Natural killer cell treated with Interleukin-12 subunit alpha and Interleukin-12 subunit beta and Interleukin-15 and Interleukin-18, amount 100 ng/mL, for 72 hours (primary cell): ENCODE measurements at regions not wholly inside any gene's neighbourhood (a gene's known extent, or its start where the extent isn't known, plus 50 kb on each side); places are given as distances from the start of the nearest gene placed in this dataset.

ENCODE experiments used
- ATAC-seq, 2 donors: fragments of 150-1000 bp; cut with Tn5 transposase in 1 of 2; sonication (Bioruptor Pico), chemical (Tn5 transposase) in 1 of 2; 2 replicates each; pipeline ENCODE4 v1.10.0; 2021
- DNase-seq: peaks from one replicate; pipeline ENCODE4 v3.0.0; 2022; ENCODE audit warnings: low spot score
- H3K27ac Mint-ChIP-seq, 2 donors: 1 replicate in 1 of 2; 2 replicates in 1 of 2; pipeline ENCODE4 v1.8.0; 2022; ENCODE audit warnings: mixed read lengths in 2 of 2, mild to moderate bottlenecking in 1 of 2, moderate library complexity in 1 of 2
- H3K27me3 Mint-ChIP-seq, 2 donors: 1 replicate in 1 of 2; 2 replicates in 1 of 2; pipeline ENCODE4 v1.8.0; 2022; ENCODE audit warnings: mixed read lengths in 2 of 2
- H3K36me3 Mint-ChIP-seq: one replicate; pipeline ENCODE4 v1.8.0; 2022; ENCODE audit warnings: mixed read lengths
- H3K4me1 Mint-ChIP-seq, 2 donors: 1 replicate in 1 of 2; 2 replicates in 1 of 2; pipeline ENCODE4 v1.8.0; 2022; ENCODE audit warnings: low read depth in 2 of 2, mixed read lengths in 2 of 2, mild to moderate bottlenecking in 1 of 2
- H3K4me3 Mint-ChIP-seq: one replicate; pipeline ENCODE4 v1.8.0; 2022; ENCODE audit warnings: mixed read lengths
- H3K9me3 Mint-ChIP-seq: 2 replicates; pipeline ENCODE4 v1.8.0; 2022; ENCODE audit warnings: mixed read lengths

GRCh38 chr2:220159738-220160137, 532.3 kb downstream of the SLC4A3 start:
- Mint-ChIP-seq H3K9me3 (peaks cover 7% of the 10 kb centered on the region), H3K4me3 (no peak overlapping the region), H3K4me1 (no peaks in the 10 kb centered on the region), H3K27me3 (no peaks in the 10 kb centered on the region), H3K27ac (no peak overlapping the region), H3K36me3 (no peaks in the 10 kb centered on the region)
- ATAC-seq, result no peak
- DNase-seq, result no peak

- DNase-seq (no peak), ATAC-seq (no peak)
- Mint-ChIP-seq H3K27me3 (no peaks in the 10 kb centered on the region), H3K4me3 (no peak overlapping the region), H3K4me1 (no peaks in the 10 kb centered on the region), H3K27ac (no peak overlapping the region), H3K36me3 (no peaks in the 10 kb centered on the region), H3K9me3 (peaks cover 7% of the 10 kb centered on the region)
Measured at GRCh38 chr2:220162320-220162719, 534.9 kb downstream of the SLC4A3 start.

GRCh38 chr2:220163486-220163885, 536.1 kb downstream of the SLC4A3 start:
- Mint-ChIP-seq H3K4me1 (no peaks in the 10 kb centered on the region), H3K36me3 (no peaks in the 10 kb centered on the region), H3K27me3 (no peaks in the 10 kb centered on the region), H3K9me3 (peaks cover 5% of the 10 kb centered on the region), H3K27ac (no peak overlapping the region), H3K4me3 (no peak overlapping the region)
- DNase-seq (no peak), ATAC-seq (no peak)

- H3K9me3 Mint-ChIP-seq, result peaks cover 2% of the 10 kb centered on the region
- no peaks in the 10 kb centered on the region for H3K4me1 Mint-ChIP-seq
- DNase-seq, result no peak
- H3K27me3 Mint-ChIP-seq, result no peaks in the 10 kb centered on the region
- H3K4me3 Mint-ChIP-seq, result no peak overlapping the region
- H3K27ac Mint-ChIP-seq, result no peak overlapping the region
- ATAC-seq, result no peak
- no peaks in the 10 kb centered on the region for H3K36me3 Mint-ChIP-seq
Measured at GRCh38 chr2:220165401-220165800, 538.0 kb downstream of the SLC4A3 start.

GRCh38 chr2:220166616-220167015, 539.2 kb downstream of the SLC4A3 start:
- Mint-ChIP-seq H3K27ac (no peak overlapping the region), H3K9me3 (peaks cover 2% of the 10 kb centered on the region), H3K36me3 (no peaks in the 10 kb centered on the region), H3K4me3 (no peak overlapping the region), H3K4me1 (no peaks in the 10 kb centered on the region), H3K27me3 (no peaks in the 10 kb centered on the region)
- DNase-seq (no peak), ATAC-seq (no peak)

- no peaks in the 10 kb centered on the region for H3K4me1 Mint-ChIP-seq
- H3K27me3 Mint-ChIP-seq, result no peaks in the 10 kb centered on the region
- H3K4me3 Mint-ChIP-seq, result no peak overlapping the region
- no peaks in the 10 kb centered on the region for H3K36me3 Mint-ChIP-seq
- no peak for DNase-seq
- no peak for ATAC-seq
- H3K27ac Mint-ChIP-seq, result no peak overlapping the region
- peaks cover 2% of the 10 kb centered on the region for H3K9me3 Mint-ChIP-seq
Measured at GRCh38 chr2:220167956-220168355, 540.5 kb downstream of the SLC4A3 start.

- peaks cover 2% of the 10 kb centered on the region for H3K9me3 Mint-ChIP-seq
- no peak overlapping the region for H3K27ac Mint-ChIP-seq
- no peak for ATAC-seq
- H3K4me3 Mint-ChIP-seq, result no peak overlapping the region
- H3K36me3 Mint-ChIP-seq, result no peaks in the 10 kb centered on the region
- H3K4me1 Mint-ChIP-seq, result no peaks in the 10 kb centered on the region
- H3K27me3 Mint-ChIP-seq, result no peaks in the 10 kb centered on the region
- DNase-seq, result no peak
Measured at GRCh38 chr2:220168891-220169546, 541.6 kb downstream of the SLC4A3 start.

- ATAC-seq, result no peak
- no peak overlapping the region for H3K27ac Mint-ChIP-seq
- H3K9me3 Mint-ChIP-seq, result peaks cover 3% of the 10 kb centered on the region
- no peaks in the 10 kb centered on the region for H3K36me3 Mint-ChIP-seq
- no peak overlapping the region for H3K4me3 Mint-ChIP-seq
- no peaks in the 10 kb centered on the region for H3K4me1 Mint-ChIP-seq
- DNase-seq, result no peak
- H3K27me3 Mint-ChIP-seq, result no peaks in the 10 kb centered on the region
Measured at GRCh38 chr2:220174826-220175225, 547.4 kb downstream of the SLC4A3 start.

GRCh38 chr2:220175967-220176366, 548.5 kb downstream of the SLC4A3 start:
- ATAC-seq, result no peak
- Mint-ChIP-seq H3K4me1 (no peaks in the 10 kb centered on the region), H3K36me3 (no peaks in the 10 kb centered on the region), H3K4me3 (no peak overlapping the region), H3K27me3 (no peaks in the 10 kb centered on the region), H3K9me3 (peaks cover 3% of the 10 kb centered on the region), H3K27ac (no peak overlapping the region)
- no peak for DNase-seq

DNA sequence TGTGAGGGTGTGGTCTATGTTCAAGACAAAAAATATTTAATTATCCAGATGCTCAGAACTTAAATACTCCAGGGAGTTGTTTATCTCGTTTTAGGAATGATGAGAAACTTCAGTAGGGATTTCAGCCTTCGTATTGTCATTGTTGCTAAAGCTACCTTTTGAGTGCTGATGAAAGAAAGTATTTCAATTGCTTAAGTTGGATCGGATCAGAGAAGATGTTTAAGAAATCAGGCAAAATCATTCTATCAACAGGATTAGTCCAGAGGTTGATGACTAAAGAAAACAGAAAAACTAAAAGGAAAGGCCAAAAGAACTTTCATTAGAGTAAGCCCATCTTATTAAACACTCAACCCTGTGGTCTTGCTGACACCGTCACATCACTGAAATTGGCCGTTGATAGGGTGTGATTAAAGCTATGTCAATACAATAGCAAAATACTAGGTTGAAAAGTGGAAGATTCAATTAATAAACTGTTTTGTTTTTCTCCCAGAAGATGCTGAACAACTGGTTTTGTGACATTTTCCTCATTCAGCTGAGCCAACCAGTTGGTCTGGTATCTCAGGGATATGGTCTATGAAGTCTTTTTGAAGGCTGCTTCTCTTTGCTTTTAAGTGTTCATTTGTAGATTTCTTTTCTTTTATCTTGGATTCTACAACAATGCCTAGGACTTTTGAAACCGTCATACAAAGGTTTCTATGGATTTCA, 551.7 kb downstream of the SLC4A3 start:
- ATAC-seq, result no peak
- Mint-ChIP-seq H3K36me3 (no peaks in the 10 kb centered on the region), H3K27me3 (no peaks in the 10 kb centered on the region), H3K4me1 (no peaks in the 10 kb centered on the region), H3K27ac (no peak overlapping the region), H3K9me3 (peaks cover 7% of the 10 kb centered on the region), H3K4me3 (no peak overlapping the region)
- DNase-seq, result no peak

- Mint-ChIP-seq H3K27me3 (no peaks in the 10 kb centered on the region), H3K27ac (no peak overlapping the region), H3K4me3 (no peak overlapping the region), H3K4me1 (no peaks in the 10 kb centered on the region), H3K36me3 (no peaks in the 10 kb centered on the region), H3K9me3 (peaks cover 6% of the 10 kb centered on the region)
- DNase-seq, result no peak
- ATAC-seq, result no peak
Measured at GRCh38 chr2:220181165-220181564, 553.7 kb downstream of the SLC4A3 start.

DNA sequence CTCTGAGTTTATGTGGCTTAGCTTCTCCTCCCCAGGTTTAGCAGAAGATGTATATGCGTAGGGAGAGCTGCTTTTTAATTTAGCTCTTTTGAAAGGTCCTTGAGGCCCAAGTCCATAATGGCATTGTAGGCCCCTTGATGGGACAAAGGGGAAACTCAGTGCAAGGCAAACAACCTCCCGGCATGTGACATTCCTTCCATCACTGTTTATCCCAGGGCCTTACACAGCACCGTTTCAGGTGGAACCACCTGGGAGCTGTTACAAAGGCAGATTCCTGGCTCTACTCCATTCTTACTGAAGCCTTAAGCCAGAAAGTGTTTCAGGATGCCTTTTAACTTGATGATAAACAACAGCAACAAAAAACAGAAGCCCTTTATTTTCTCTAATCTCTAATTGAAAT, 555.4 kb downstream of the SLC4A3 start:
- Mint-ChIP-seq H3K9me3 (peaks cover 8% of the 10 kb centered on the region), H3K27ac (no peak overlapping the region), H3K4me1 (no peaks in the 10 kb centered on the region), H3K27me3 (no peaks in the 10 kb centered on the region), H3K36me3 (no peaks in the 10 kb centered on the region), H3K4me3 (no peak overlapping the region)
- no peak for ATAC-seq
- no peak for DNase-seq

- ATAC-seq (no peak), DNase-seq (no peak)
- Mint-ChIP-seq H3K36me3 (no peaks in the 10 kb centered on the region), H3K9me3 (peaks cover 12% of the 10 kb centered on the region), H3K27ac (no peak overlapping the region), H3K4me3 (no peak overlapping the region), H3K27me3 (no peaks in the 10 kb centered on the region), H3K4me1 (no peaks in the 10 kb centered on the region)
Measured at GRCh38 chr2:220185766-220186305, 558.4 kb downstream of the SLC4A3 start.

DNA sequence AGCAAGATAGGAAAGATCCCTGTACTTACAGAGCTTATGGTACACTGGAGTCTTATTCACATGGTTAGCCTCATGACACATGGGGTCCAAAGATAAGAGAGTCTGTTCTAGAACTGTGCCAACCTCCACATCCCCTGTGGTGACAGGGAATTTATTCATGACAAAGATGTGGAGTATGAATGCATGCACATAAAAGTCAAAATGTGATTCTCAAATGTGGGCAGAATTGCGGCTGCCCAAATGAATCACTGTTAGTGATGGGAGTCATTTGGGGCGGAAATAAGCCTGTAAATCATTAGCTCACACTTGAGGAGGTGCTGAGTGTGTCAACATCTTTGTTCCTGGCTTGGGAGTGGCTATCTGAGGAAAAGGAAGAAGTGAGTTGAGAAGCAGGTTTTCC, 560.6 kb downstream of the SLC4A3 start:
- Mint-ChIP-seq H3K4me1 (no peaks in the 10 kb centered on the region), H3K4me3 (no peak overlapping the region), H3K36me3 (no peaks in the 10 kb centered on the region), H3K27ac (no peak overlapping the region), H3K27me3 (no peaks in the 10 kb centered on the region), H3K9me3 (peaks cover 16% of the 10 kb centered on the region)
- DNase-seq (no peak), ATAC-seq (no peak)
